CD4-positive, alpha-beta T cell (primary cell): ENCODE measurements at regions not wholly inside any gene's neighbourhood (a gene's known extent, or its start where the extent isn't known, plus 50 kb on each side); places are given as distances from the start of the nearest gene placed in this dataset.
"Not testable (repeated sequence)": the region's sequence is repeated elsewhere in the genome, so short reads cannot be mapped to it uniquely, and the experiment has no call there.

ENCODE experiments used
- ATAC-seq: fragments of 200-7000 bp; cut with Tn5 transposase; one replicate; pipeline ENCODE4 v1.10.0; 2022; ENCODE audit warnings: mild to moderate bottlenecking; ENCODE audit not compliant: poor library complexity
- CTCF ChIA-PET: fragments of 350-600 bp; sonication (Branson Sonifier 250); formaldehyde crosslinking; loops from one replicate; lab custom pipeline; 2021; ENCODE audit warnings: antibody characterized with exemption, inconsistent platforms; lab: Charles Lee
- POLR2A ChIA-PET: fragments of 350-600 bp; sonication (Branson Sonifier 250); formaldehyde crosslinking; loops from one replicate; lab custom pipeline; 2021; ENCODE audit warnings: antibody characterized with exemption, inconsistent platforms; lab: Charles Lee
- DNase-seq, 14 experiments: peaks; one replicate each; pipeline ENCODE4 v3.0.0-alpha.2; 2013 to 2020; ENCODE audit warnings: mixed read lengths in 2 of 14
- H3K27ac ChIP-seq, 2 donors: one replicate each; pipeline versions ENCODE4 v1.5.1 to v1.7.0; 2013; ENCODE audit warnings: low read length in 2 of 2, low read depth in 1 of 2, mild to moderate bottlenecking in 1 of 2
- H3K27me3 ChIP-seq, 2 experiments: 1 replicate in 1 of 2; 2 replicates in 1 of 2; pipeline versions ENCODE4 v1.6.1 to v1.7.0; 2013; ENCODE audit warnings: low read length in 2 of 2, control low read depth in 1 of 2, mild to moderate bottlenecking in 1 of 2, moderate library complexity in 1 of 2; ENCODE audit not compliant: insufficient read depth in 2 of 2, control insufficient read depth in 1 of 2
- H3K36me3 ChIP-seq: one replicate; pipeline ENCODE4 v1.6.1; 2013; ENCODE audit warnings: low read length, control low read depth; ENCODE audit not compliant: insufficient read depth
- H3K4me1 ChIP-seq: one replicate; pipeline ENCODE4 v1.6.1; 2013; ENCODE audit warnings: low read length, control low read depth; ENCODE audit not compliant: insufficient read depth
- H3K4me3 ChIP-seq: one replicate; pipeline ENCODE4 v1.5.1; 2013; ENCODE audit warnings: mild to moderate bottlenecking, low read length, moderate library complexity
- H3K9me3 ChIP-seq, 2 experiments: 1 replicate in 1 of 2; 2 replicates in 1 of 2; pipeline versions ENCODE4 v1.6.1 to v1.7.0; 2013; ENCODE audit warnings: low read length in 2 of 2, mild to moderate bottlenecking in 2 of 2, control low read depth in 1 of 2, moderate library complexity in 1 of 2; ENCODE audit not compliant: control insufficient read depth in 1 of 2, insufficient read depth in 1 of 2
- H3K27ac Mint-ChIP-seq: one replicate; pipeline ENCODE4 v1.8.0; 2020; ENCODE audit warnings: mixed read lengths
- H3K27me3 Mint-ChIP-seq: one replicate; pipeline ENCODE4 v1.8.0; 2021; ENCODE audit warnings: mixed read lengths
- H3K36me3 Mint-ChIP-seq: one replicate; pipeline ENCODE4 v1.8.0; 2021; ENCODE audit warnings: low read depth, mixed read lengths
- H3K4me1 Mint-ChIP-seq: one replicate; pipeline ENCODE4 v1.8.0; 2021; ENCODE audit warnings: low read depth, mixed read lengths
- H3K4me3 Mint-ChIP-seq: one replicate; pipeline ENCODE4 v1.8.0; 2020; ENCODE audit warnings: mild to moderate bottlenecking, mixed read lengths
- H3K9me3 Mint-ChIP-seq: one replicate; pipeline ENCODE4 v1.8.0; 2020; ENCODE audit warnings: mixed read lengths
- intact Hi-C, 2 experiments: fragments of 100-400 bp; cut with DNase I in 1 of 2; cut with micrococcal nuclease in 1 of 2; formaldehyde crosslinking; loops; one replicate each; pipeline versions ENCODE4 v1.15.1 to v1.9.0; 2023 to 2025; cut with DNase I, micrococcal nuclease
- TF ChIP-seq, protein P1 (sequence below): fragments of 200-600 bp; IDR thresholded peaks from one replicate; pipeline ENCODE4 v1.8.0; 2022; ENCODE audit warnings: antibody characterized with exemption, mild to moderate bottlenecking

DNA sequence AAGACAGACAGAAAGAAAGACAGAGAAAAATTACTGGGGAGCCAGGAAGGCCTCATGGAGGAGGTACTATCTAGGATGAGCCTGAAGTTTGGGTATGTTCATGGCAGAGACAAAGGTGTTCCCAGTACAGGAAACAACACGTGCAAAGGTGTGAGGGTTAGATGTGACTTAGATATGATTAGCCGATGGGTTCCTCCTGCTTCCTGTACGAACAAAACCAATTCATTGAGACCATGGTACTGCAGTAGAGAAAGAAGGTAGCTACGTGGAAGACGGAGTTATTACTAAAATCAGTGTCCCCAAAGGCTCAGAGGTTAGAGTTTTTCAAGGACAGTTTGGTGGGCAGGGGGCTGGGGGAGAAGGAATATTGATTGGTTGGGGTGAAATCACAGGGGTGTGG, 55.2 kb upstream of the CHST3 start:
- no peaks in the 10 kb centered on the region for H3K4me1 ChIP-seq
- peaks cover 2% of the 10 kb centered on the region for H3K9me3 Mint-ChIP-seq
- TF ChIP-seq, protein P1, sequence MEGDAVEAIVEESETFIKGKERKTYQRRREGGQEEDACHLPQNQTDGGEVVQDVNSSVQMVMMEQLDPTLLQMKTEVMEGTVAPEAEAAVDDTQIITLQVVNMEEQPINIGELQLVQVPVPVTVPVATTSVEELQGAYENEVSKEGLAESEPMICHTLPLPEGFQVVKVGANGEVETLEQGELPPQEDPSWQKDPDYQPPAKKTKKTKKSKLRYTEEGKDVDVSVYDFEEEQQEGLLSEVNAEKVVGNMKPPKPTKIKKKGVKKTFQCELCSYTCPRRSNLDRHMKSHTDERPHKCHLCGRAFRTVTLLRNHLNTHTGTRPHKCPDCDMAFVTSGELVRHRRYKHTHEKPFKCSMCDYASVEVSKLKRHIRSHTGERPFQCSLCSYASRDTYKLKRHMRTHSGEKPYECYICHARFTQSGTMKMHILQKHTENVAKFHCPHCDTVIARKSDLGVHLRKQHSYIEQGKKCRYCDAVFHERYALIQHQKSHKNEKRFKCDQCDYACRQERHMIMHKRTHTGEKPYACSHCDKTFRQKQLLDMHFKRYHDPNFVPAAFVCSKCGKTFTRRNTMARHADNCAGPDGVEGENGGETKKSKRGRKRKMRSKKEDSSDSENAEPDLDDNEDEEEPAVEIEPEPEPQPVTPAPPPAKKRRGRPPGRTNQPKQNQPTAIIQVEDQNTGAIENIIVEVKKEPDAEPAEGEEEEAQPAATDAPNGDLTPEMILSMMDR = no peak
- no peaks in the 10 kb centered on the region for H3K36me3 Mint-ChIP-seq
- no peak for ATAC-seq
- H3K4me3 ChIP-seq = no peak overlapping the region
- no peaks in the 10 kb centered on the region for H3K9me3 ChIP-seq
- DNase-seq = no peak
- intact Hi-C loops = no loop called here
- H3K27me3 ChIP-seq = no peaks in the 10 kb centered on the region
- ChIA-PET CTCF (interaction anchor here (1.0 kb wide), 1 partner anchor 13 kb away, joined by 4 read pairs; no protein-coding TSS in a partner anchor), POLR2A (no interaction called here)
- no peaks in the 10 kb centered on the region for H3K27me3 Mint-ChIP-seq
- H3K27ac Mint-ChIP-seq = no peak overlapping the region
- H3K36me3 ChIP-seq = no peaks in the 10 kb centered on the region
- H3K4me3 Mint-ChIP-seq = no peak overlapping the region
- H3K27ac ChIP-seq = no peak overlapping the region
- peaks cover 6% of the 10 kb centered on the region for H3K4me1 Mint-ChIP-seq

DNA sequence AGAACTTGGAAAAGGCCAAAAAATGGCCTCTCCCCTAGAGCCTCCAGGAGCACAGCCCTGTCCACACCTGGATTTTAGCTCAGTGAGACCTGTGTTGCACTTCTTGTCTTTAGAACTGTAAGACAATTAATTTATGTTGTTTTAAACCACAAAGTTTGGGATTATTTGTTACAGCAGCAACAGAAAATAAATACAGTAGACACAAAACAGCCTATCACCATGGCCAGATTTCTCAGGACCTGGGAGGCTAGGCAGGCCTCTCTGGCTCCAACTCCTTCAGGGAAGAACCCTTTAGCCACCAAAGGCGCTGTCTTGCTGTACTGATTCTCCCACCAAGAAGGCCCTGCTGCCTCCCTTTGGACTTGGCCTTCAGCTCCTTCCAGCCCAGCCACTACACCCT, 54.1 kb upstream of the PSAP start:
- intact Hi-C loops = no loop called here
- POLR2A ChIA-PET = no interaction called here
- TF ChIP-seq, protein P1 = no peak
- Histone ChIP-seq H3K4me3 (no peak overlapping the region), H3K9me3 (peaks cover 0 to 4% of the 10 kb centered on the region in 2 experiments), H3K27me3 (no peaks in the 10 kb centered on the region), H3K36me3 (no peaks in the 10 kb centered on the region), H3K27ac (no peak overlapping the region), H3K4me1 (no peaks in the 10 kb centered on the region)
- DNase-seq = no peak
- no peak for ATAC-seq
- Mint-ChIP-seq H3K36me3 (no peaks in the 10 kb centered on the region), H3K9me3 (no peaks in the 10 kb centered on the region), H3K27me3 (no peaks in the 10 kb centered on the region), H3K4me3 (no peak overlapping the region), H3K4me1 (peaks cover 6% of the 10 kb centered on the region), H3K27ac (no peak overlapping the region)
- CTCF ChIA-PET = interaction anchor here (1.0 kb wide), 1 partner anchor 9 kb away, joined by 3 read pairs; no protein-coding TSS in a partner anchor

DNA sequence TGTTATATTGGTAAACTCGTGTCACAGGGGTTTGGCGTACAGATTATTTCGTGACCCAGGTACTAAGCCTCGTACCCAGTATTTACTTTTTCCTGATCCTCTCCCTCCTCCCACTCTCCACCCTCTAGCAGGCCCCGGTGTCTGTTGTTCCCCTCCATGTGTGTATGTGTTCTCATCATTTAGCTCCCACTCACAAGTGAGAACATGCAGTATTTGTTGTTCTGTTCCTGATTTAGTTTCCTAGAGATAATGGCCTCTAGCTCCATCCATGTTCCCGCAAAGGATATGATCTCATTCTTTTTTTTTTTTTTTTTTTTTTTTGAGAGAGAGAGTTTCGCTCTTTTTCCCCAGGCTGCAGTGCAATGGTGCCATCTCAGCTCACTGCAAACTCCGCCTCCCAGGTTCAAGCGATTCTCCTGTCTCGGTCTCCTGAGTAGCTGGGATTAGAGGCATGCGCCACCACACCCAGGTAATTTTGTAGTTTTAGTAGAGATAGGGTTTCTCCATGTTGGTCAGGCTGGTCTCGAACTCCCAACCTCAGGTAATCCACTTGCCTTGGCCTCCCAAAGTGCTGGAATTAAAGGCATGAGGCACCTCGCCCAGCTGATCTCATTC, 52.7 kb upstream of the PSAP start:
- H3K4me3 ChIP-seq, H3K4me1 ChIP-seq, H3K9me3 ChIP-seq, H3K36me3 Mint-ChIP-seq, H3K27ac ChIP-seq, DNase-seq, CTCF ChIA-PET, H3K9me3 Mint-ChIP-seq, H3K27ac Mint-ChIP-seq, H3K36me3 ChIP-seq, POLR2A ChIA-PET, H3K27me3 Mint-ChIP-seq, H3K27me3 ChIP-seq, ATAC-seq, H3K4me3 Mint-ChIP-seq, H3K4me1 Mint-ChIP-seq: not testable (repeated sequence)
- intact Hi-C loops = loop anchor here in 1 of 2 experiments (5.0 kb wide), 1 partner anchor 54 kb away; no protein-coding TSS in a partner anchor

DNA sequence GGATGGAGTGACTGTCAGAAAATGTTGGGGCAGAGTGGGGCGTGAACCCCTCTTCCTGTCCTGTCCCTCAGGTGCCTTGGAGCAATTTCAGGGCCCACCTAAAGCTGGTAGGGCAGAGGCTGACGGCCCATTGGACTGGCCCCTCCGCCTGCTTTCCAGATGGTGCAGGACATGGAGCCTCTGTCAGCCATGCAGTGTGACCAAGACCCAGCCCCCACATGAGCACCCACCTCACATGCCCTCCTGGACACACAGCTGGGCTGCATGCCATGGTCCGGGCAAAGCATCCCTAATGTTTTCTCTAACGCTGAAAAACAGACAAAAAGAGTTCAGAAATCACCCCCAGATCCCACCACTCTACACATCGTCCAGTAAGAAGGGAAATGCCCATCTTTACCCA, 51.3 kb upstream of the PSAP start:
- Mint-ChIP-seq H3K4me1 (peaks cover 6% of the 10 kb centered on the region), H3K27ac (no peak overlapping the region), H3K4me3 (no peak overlapping the region), H3K9me3 (no peaks in the 10 kb centered on the region), H3K36me3 (no peaks in the 10 kb centered on the region), H3K27me3 (no peaks in the 10 kb centered on the region)
- no peak for ATAC-seq
- H3K4me3 ChIP-seq = no peak overlapping the region
- CTCF ChIA-PET = no interaction called here
- no peak overlapping the region for H3K27ac ChIP-seq
- TF ChIP-seq, protein P1 = no peak
- POLR2A ChIA-PET = no interaction called here
- intact Hi-C loops = loop anchor here in 1 of 2 experiments (5.0 kb wide), 1 partner anchor 55 kb away; no protein-coding TSS in a partner anchor
- H3K4me1 ChIP-seq = no peaks in the 10 kb centered on the region
- no peak for DNase-seq
- H3K36me3 ChIP-seq = no peaks in the 10 kb centered on the region
- peaks cover 0 to 8% of the 10 kb centered on the region in 2 experiments for H3K9me3 ChIP-seq
- no peaks in the 10 kb centered on the region for H3K27me3 ChIP-seq
